DND-41 (cell line): ENCODE measurements at regions not wholly inside any gene's neighbourhood (a gene's known extent, or its start where the extent isn't known, plus 50 kb on each side); places are given as distances from the start of the nearest gene placed in this dataset.

Experiments used
- EZH2 ChIP-seq: IDR thresholded peaks from 3 replicates; pipeline ENCODE4 v1.6.1; 2012; ENCODE audit warnings: borderline replicate concordance, low read depth, mild to moderate bottlenecking, moderate library complexity, low read length, inconsistent platforms; ENCODE audit not compliant: severe bottlenecking
- TF ChIP-seq, protein P1 (sequence below): IDR thresholded peaks from 2 replicates; pipeline ENCODE4 v1.5.1; 2012; ENCODE audit warnings: borderline replicate concordance, low read length, moderate library complexity, mild to moderate bottlenecking; ENCODE audit not compliant: poor library complexity, severe bottlenecking; ENCODE audit errors: extremely low read depth

DNA sequence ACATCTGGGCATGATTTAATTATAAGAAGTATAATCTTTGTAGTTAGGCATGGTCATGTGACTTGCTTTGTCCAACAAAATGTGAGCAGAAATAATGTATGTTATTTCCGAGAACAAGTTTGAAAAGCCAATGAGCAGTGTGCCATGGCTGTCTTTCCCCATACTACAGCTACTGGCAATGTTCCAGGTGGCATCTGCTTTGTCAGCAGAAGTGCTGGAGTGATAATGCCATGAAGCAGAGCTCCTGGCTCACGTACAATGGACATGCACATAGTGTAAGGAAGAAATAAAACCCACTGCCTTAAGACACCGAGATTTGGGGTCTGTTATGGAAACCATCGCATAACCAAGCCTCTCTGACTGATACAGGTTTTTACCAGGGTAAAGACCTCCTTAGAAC lies 212.6 kb upstream of the RASGEF1B start:
- TF ChIP-seq, protein P1, sequence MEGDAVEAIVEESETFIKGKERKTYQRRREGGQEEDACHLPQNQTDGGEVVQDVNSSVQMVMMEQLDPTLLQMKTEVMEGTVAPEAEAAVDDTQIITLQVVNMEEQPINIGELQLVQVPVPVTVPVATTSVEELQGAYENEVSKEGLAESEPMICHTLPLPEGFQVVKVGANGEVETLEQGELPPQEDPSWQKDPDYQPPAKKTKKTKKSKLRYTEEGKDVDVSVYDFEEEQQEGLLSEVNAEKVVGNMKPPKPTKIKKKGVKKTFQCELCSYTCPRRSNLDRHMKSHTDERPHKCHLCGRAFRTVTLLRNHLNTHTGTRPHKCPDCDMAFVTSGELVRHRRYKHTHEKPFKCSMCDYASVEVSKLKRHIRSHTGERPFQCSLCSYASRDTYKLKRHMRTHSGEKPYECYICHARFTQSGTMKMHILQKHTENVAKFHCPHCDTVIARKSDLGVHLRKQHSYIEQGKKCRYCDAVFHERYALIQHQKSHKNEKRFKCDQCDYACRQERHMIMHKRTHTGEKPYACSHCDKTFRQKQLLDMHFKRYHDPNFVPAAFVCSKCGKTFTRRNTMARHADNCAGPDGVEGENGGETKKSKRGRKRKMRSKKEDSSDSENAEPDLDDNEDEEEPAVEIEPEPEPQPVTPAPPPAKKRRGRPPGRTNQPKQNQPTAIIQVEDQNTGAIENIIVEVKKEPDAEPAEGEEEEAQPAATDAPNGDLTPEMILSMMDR: no peak
- no peak for TF ChIP-seq EZH2
